Stimulated activated CD4-positive, alpha-beta T cell treated with anti-CD3 and anti-CD28 coated beads, Interleukin-2, amount 100 ng/mL, for 48 hours (primary cell): ENCODE measurements at regions not wholly inside any gene's neighbourhood (a gene's known extent, or its start where the extent isn't known, plus 50 kb on each side); places are given as distances from the start of the nearest gene placed in this dataset.
"Not testable (repeated sequence)": the region's sequence is repeated elsewhere in the genome, so short reads cannot be mapped to it uniquely, and the experiment has no call there.

Experiments used
- DNase-seq, 2 donors: peaks; one replicate each; pipeline ENCODE4 v3.0.0-alpha.2; 2020

GRCh38 chr1:157249739-157250138 is 111.5 kb upstream of the ETV3 start:
- no peak for DNase-seq

GRCh38 chr1:157249326-157249725 is 111.1 kb upstream of the ETV3 start:
- no peak for DNase-seq

- not testable (repeated sequence) for DNase-seq
These were observed 109.5 kb upstream of the ETV3 start for GRCh38 chr1:157247764-157248049.

GRCh38 chr1:157247005-157247763 is 109.0 kb upstream of the ETV3 start:
- DNase-seq: no peak

- DNase-seq: no peak
These were observed 107.6 kb upstream of the ETV3 start for GRCh38 chr1:157245823-157246222.

- DNase-seq: no peak
These were observed 103.0 kb upstream of the ETV3 start for GRCh38 chr1:157241185-157241538.

- DNase-seq: no peak
These were observed 102.4 kb upstream of the ETV3 start for GRCh38 chr1:157240495-157241184.

- DNase-seq: no peak
These were observed 101.7 kb upstream of the ETV3 start for GRCh38 chr1:157239936-157240335.

- no peak for DNase-seq
These were observed 100.4 kb upstream of the ETV3 start for GRCh38 chr1:157238585-157238984.

- DNase-seq: no peak
These were observed 99.8 kb upstream of the ETV3 start for GRCh38 chr1:157237981-157238380.

- no peak for DNase-seq
These were observed 99.3 kb upstream of the ETV3 start for GRCh38 chr1:157237522-157237921.

GRCh38 chr1:157236072-157236471 is 97.9 kb upstream of the ETV3 start:
- no peak for DNase-seq

- no peak for DNase-seq
These were observed 97.1 kb upstream of the ETV3 start for GRCh38 chr1:157235307-157235706.

GRCh38 chr1:157234705-157235273 is 96.6 kb upstream of the ETV3 start:
- no peak for DNase-seq

GRCh38 chr1:157233131-157233530 is 94.9 kb upstream of the ETV3 start:
- DNase-seq: no peak

GRCh38 chr1:157231846-157232525 is 93.8 kb upstream of the ETV3 start:
- DNase-seq: no peak

- DNase-seq: no peak
These were observed 92.3 kb upstream of the ETV3 start for GRCh38 chr1:157230500-157230899.

GRCh38 chr1:157227700-157228099 is 89.5 kb upstream of the ETV3 start:
- DNase-seq: no peak

GRCh38 chr1:157226739-157227138 is 88.5 kb upstream of the ETV3 start:
- DNase-seq: no peak

GRCh38 chr1:157219600-157219999 is 81.4 kb upstream of the ETV3 start:
- DNase-seq: no peak

- DNase-seq: no peak
These were observed 81.0 kb upstream of the ETV3 start for GRCh38 chr1:157219182-157219581.

GRCh38 chr1:157218671-157219070 is 80.5 kb upstream of the ETV3 start:
- no peak for DNase-seq

GRCh38 chr1:157217486-157217885 is 79.3 kb upstream of the ETV3 start:
- DNase-seq: no peak

- no peak for DNase-seq
These were observed 75.6 kb upstream of the ETV3 start for GRCh38 chr1:157213836-157214235.
